Body of pancreas (tissue), 4 donors: ENCODE measurements at regions not wholly inside any gene's neighbourhood (a gene's known extent, or its start where the extent isn't known, plus 50 kb on each side); places are given as distances from the start of the nearest gene placed in this dataset.
"Not testable (repeated sequence)": the region's sequence is repeated elsewhere in the genome, so short reads cannot be mapped to it uniquely, and the experiment has no call there.

ENCODE experiments used
- POLR2A ChIP-seq, 3 donors: fragments of 450-650 bp; IDR thresholded peaks; one replicate each; pipeline ENCODE4 v1.6.1; 2016; ENCODE audit warnings: antibody characterized with exemption in 3 of 3, mild to moderate bottlenecking in 2 of 3
- TF ChIP-seq, protein P1 (sequence below), 7 experiments: fragments of 450-650 bp in 4 of 7; fragments of 200-600 bp in 3 of 7; sonication (generic) in 3 of 7; IDR thresholded peaks; one replicate each; pipeline ENCODE4 v1.5.1; 2016 to 2019; ENCODE audit warnings: antibody characterized with exemption in 7 of 7

DNA sequence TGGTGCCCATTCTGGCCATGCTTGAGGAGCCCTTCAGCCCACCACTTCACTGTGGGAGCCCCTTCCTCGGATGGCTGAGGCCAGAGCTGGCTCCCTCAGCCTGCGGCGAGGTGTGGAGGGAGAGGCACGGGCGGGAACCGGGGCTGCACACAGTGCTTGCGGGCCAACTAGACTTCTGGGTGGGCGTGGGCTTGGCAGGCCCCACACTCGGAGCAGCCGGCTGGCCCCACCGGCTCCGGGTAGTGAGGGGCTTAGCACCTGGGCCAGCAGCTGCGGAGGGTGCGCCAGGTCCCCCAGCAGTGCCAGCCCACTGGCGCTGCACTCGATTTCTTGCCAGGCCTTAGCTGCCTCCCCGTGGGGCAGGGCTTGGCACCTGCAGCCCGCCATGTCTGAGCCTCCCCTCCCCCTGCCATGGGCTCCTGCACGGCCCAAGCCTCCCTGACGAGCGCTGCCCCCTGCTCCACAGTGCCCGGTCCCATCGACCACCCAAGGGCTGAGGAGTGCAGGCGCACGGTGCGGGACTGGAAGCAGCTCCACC, 554.2 kb downstream of the GABRG2 start:
- TF ChIP-seq, protein P1, sequence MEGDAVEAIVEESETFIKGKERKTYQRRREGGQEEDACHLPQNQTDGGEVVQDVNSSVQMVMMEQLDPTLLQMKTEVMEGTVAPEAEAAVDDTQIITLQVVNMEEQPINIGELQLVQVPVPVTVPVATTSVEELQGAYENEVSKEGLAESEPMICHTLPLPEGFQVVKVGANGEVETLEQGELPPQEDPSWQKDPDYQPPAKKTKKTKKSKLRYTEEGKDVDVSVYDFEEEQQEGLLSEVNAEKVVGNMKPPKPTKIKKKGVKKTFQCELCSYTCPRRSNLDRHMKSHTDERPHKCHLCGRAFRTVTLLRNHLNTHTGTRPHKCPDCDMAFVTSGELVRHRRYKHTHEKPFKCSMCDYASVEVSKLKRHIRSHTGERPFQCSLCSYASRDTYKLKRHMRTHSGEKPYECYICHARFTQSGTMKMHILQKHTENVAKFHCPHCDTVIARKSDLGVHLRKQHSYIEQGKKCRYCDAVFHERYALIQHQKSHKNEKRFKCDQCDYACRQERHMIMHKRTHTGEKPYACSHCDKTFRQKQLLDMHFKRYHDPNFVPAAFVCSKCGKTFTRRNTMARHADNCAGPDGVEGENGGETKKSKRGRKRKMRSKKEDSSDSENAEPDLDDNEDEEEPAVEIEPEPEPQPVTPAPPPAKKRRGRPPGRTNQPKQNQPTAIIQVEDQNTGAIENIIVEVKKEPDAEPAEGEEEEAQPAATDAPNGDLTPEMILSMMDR (IDR thresholded peaks at IDR 0.05) = not testable (repeated sequence)
- TF ChIP-seq POLR2A (IDR thresholded peaks at IDR 0.05) = not testable (repeated sequence)
